ENCODE measurements at regions not wholly inside any gene's neighbourhood (a gene's known extent, or its start where the extent isn't known, plus 50 kb on each side); places are given as distances from the start of the nearest gene placed in this dataset.
"Not testable (repeated sequence)": the region's sequence is repeated elsewhere in the genome, so short reads cannot be mapped to it uniquely, and the experiment has no call there.

DNA sequence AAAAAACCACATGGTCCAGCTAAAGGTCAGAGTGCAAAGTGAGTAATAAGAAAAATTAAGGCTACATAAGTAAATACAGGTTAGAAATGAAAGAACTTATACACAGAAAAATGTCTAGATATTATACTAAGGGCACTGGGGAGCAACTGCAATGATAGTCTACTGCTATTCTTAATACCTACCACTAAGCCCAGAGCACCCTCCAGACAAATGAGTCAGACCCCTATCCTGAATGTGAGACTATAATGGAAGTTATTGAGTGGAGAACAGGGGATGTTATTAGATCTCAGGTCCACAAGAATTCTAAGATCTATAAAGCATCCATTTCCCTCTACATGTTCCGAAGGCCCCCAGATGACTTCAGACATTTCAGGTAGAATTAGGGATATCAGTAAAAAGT is 438.3 kb downstream of the PRELID2 start:
- TF ChIP-seq, protein P1, sequence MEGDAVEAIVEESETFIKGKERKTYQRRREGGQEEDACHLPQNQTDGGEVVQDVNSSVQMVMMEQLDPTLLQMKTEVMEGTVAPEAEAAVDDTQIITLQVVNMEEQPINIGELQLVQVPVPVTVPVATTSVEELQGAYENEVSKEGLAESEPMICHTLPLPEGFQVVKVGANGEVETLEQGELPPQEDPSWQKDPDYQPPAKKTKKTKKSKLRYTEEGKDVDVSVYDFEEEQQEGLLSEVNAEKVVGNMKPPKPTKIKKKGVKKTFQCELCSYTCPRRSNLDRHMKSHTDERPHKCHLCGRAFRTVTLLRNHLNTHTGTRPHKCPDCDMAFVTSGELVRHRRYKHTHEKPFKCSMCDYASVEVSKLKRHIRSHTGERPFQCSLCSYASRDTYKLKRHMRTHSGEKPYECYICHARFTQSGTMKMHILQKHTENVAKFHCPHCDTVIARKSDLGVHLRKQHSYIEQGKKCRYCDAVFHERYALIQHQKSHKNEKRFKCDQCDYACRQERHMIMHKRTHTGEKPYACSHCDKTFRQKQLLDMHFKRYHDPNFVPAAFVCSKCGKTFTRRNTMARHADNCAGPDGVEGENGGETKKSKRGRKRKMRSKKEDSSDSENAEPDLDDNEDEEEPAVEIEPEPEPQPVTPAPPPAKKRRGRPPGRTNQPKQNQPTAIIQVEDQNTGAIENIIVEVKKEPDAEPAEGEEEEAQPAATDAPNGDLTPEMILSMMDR (IDR thresholded peaks at IDR 0.05; ENCODE audit: borderline replicate concordance, insufficient read depth, low read depth, low read length): no peak
- H3K4me3 ChIP-seq (ENCODE audit: low read depth, low read length): no peak overlapping the region

DNA sequence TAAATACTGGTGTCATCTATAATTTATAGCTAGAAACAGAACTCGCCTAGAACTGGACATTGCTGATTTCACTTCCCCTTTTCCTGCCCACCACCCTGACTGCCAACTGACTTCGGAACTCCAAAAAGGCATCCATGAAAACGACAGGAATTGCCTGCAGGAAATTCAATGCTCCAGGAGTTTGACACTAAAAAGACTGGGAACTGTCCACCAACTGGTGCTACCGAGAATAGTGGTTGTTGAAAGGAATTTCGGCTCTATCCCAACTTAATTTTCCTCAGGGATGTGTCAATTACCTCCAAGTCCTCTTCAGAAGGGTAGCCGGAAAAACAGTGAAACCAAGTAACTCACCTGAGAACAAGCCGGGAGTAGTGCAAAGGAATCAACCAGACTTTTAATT is 440.0 kb downstream of the PRELID2 start:
- H3K4me3 ChIP-seq (ENCODE audit: low read depth, low read length): not testable (repeated sequence)

DNA sequence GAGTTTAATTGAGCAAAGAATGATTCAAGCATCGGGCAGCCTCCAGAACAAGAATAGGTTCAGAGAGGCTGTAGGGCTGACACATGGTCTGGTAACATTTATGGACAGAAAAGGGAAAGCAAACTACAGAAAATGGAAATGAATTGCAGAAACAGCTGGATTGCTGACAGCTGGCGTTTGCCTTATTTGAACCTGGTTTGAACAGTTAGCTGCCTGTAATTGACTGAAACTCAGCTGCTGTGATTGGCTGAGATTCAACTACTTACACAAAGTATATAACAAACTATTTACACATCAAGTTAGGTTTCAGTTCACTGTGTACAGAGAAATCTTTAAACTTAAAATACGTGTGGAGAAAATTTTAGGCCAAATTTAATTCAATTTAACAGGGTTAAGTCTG is 441.7 kb downstream of the PRELID2 start:
- TF ChIP-seq, protein P1 (IDR thresholded peaks at IDR 0.05; ENCODE audit: borderline replicate concordance, insufficient read depth, low read depth, low read length): no peak

DNA sequence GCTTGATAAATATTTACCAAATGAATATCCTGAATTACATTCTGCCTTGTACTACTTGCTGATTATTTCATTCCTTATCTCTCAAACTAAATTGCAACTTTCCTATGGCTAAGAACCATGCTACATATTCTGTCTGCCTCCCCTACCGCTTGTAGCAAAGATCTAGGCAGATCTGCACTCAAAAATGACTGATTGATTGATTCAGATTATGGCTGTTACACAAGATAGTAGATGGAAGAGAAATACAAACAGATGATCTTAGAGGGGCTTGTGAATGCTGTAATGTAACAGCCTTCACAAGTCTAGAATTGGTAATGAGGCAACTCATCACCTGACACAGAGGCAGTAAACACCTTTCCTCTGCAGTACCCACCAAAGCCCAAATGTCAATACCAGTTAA is 446.1 kb downstream of the PRELID2 start:
- H3K4me3 ChIP-seq (ENCODE audit: low read depth, low read length): no peak overlapping the region
- TF ChIP-seq, protein P1 (IDR thresholded peaks at IDR 0.05; ENCODE audit: borderline replicate concordance, insufficient read depth, low read depth, low read length): no peak

More for the DNA sequence above, 441.7 kb downstream of the PRELID2 start:
- H3K4me3 ChIP-seq (ENCODE audit: low read depth, low read length): no peak overlapping the region

DNA sequence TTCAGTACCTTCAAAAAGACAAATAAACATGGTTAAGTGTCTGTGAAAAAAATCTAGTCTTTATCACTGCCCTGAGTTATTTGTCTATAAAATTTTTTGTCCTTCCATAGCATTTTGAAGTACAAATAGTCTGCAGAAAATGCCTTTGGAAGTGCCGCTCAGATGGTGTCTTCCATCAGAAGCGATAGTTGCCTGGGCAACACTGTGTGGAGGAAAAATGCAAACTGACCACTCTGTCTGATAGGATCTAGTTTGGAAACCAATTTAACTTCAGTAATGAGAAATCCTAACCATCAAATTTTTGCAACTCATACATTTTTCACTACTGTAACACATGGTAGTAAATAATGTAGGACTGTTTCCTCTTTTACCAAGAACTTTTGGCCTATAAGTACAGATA is 449.9 kb downstream of the PRELID2 start:
- TF ChIP-seq, protein P1 (IDR thresholded peaks at IDR 0.05; ENCODE audit: borderline replicate concordance, insufficient read depth, low read depth, low read length): no peak

DNA sequence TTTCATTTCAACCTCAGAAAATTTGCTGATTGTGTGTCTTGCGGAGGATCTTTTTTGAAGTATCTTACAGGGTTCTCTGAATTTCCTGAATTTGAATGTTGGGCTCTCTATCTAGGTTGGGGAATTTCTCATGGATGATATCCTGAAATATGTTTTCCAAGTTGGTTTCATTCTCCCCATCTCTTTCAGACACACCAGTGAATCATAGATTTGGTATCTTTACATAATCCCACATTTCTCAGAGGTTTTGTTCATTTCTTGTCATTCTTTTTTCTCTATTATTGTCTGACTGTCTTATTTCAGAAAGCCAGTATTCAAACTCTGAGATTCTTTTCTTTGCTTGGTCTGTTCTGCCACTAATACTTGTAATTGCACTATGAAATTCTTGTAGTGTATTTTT is 456.9 kb downstream of the PRELID2 start:
- TF ChIP-seq, protein P1 (IDR thresholded peaks at IDR 0.05; ENCODE audit: borderline replicate concordance, insufficient read depth, low read depth, low read length): no peak
- H3K4me3 ChIP-seq (ENCODE audit: low read depth, low read length): no peak overlapping the region

More for the DNA sequence above, 449.9 kb downstream of the PRELID2 start:
- H3K4me3 ChIP-seq (ENCODE audit: low read depth, low read length): no peak overlapping the region

DNA sequence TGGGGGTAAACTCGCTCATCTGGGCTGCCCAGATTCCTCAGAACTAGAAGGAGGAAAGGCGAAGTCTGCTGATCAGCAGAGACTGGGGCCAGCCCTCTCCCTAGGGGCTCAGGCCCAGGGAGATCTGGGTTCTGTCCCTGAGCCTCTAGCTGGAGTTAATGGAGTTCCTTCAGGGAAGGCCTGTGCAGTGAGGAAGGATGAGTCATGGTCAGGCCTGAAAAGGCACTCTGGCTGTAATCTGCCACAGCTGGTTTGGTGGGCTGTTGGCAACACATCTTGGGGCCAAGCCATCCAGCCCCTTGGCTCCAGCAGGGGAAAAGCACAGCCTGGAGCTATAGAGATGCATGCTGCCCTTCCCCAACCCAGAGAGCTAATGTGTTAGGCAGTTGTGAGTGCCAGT is 459.6 kb downstream of the PRELID2 start:
- H3K4me3 ChIP-seq (ENCODE audit: low read depth, low read length): no peak overlapping the region

More for the DNA sequence above, 459.6 kb downstream of the PRELID2 start:
- TF ChIP-seq, protein P1 (IDR thresholded peaks at IDR 0.05; ENCODE audit: borderline replicate concordance, insufficient read depth, low read depth, low read length): no peak

Data from GM12875 (cell line).